ENCODE measurements at regions not wholly inside any gene's neighbourhood (a gene's known extent, or its start where the extent isn't known, plus 50 kb on each side); places are given as distances from the start of the nearest gene placed in this dataset.

DNA sequence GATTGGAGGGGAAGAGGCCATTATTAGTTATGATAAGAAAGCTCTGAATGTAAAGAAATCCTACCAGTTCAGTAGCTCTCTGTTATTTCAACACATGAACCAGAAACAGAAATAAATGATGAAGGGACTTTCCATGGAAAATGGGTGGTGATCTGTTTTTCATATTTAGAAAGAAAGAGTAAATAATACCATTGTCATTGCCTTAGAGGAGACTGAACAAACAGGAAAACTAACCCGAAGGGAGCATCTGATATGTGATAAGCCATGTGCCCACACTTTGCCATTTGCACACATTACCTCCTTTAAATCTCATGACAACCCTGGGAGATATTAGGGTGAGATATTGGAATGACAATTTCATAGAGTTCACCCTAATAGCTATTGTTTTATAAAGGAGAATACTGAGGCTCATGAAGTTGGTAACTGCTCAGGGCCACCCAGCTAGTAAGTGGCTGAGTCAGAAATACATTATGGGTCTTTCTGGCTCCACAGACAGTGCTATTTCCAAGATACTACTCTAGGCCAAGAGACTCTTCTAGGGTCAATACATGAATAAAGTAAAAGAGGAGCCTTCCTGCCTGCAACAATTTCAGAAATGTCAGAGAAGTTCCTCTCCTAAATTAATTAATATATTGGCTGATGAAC lies 111.0 kb upstream of the SLIT3 start:
- Mint-ChIP-seq H3K4me3 (ENCODE audit: unreplicated experiment) (no peak overlapping the region), H3K27ac (ENCODE audit: unreplicated experiment) (no peak overlapping the region), H3K27me3 (ENCODE audit: low read depth) (peaks cover 7% of the 10 kb centered on the region), H3K36me3 (ENCODE audit: low read depth) (no peaks in the 10 kb centered on the region), H3K9me3 (ENCODE audit: low read depth) (no peaks in the 10 kb centered on the region), H3K4me1 (ENCODE audit: low read depth) (peaks cover 20% of the 10 kb centered on the region)
- TF ChIP-seq, protein P1, sequence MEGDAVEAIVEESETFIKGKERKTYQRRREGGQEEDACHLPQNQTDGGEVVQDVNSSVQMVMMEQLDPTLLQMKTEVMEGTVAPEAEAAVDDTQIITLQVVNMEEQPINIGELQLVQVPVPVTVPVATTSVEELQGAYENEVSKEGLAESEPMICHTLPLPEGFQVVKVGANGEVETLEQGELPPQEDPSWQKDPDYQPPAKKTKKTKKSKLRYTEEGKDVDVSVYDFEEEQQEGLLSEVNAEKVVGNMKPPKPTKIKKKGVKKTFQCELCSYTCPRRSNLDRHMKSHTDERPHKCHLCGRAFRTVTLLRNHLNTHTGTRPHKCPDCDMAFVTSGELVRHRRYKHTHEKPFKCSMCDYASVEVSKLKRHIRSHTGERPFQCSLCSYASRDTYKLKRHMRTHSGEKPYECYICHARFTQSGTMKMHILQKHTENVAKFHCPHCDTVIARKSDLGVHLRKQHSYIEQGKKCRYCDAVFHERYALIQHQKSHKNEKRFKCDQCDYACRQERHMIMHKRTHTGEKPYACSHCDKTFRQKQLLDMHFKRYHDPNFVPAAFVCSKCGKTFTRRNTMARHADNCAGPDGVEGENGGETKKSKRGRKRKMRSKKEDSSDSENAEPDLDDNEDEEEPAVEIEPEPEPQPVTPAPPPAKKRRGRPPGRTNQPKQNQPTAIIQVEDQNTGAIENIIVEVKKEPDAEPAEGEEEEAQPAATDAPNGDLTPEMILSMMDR (IDR thresholded peaks at IDR 0.05): no peak
- no peak for DNase-seq (ENCODE audit: low spot score)

DNA sequence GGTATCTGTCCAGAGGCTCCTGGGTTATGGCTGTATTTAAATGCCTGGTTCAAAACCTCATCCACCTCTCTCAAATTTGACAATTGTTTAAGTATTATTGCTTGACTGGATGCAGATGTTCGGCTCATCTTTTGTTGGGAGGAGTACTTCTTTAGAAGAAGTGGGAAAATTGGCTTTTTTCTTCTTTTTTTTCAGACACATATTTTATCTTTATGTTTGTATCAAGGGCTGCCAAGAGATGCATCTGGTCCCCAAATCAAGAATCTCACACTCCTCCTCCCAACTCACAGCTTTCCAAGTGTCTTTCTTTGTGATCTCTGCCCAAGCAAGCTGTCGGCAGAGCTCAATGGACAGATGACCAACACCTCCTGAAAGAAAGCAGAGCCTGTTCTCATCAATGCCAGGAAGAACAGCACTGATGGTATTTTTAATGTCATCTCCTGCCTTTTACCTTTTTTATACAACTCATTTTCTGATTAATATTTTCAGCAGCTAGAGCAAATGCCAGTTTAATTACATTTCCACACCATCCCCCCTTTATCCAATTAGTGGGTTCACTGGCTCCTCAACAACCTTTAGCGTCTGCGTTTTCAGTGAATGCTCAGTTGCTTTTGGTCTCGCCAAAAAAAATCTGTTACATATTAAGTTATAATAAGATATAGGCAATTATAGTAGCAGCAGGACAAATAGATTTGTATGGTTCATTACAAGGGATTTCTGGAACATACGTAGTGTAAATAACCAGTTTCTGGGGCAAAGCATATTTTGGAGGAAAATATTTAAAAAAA lies 110.3 kb upstream of the SLIT3 start:
- no peaks in the 10 kb centered on the region for H3K9me3 Mint-ChIP-seq (ENCODE audit: low read depth)
- no peaks in the 10 kb centered on the region for H3K36me3 Mint-ChIP-seq (ENCODE audit: low read depth)
- TF ChIP-seq, protein P1 (IDR thresholded peaks at IDR 0.05): no peak
- H3K27ac Mint-ChIP-seq (ENCODE audit: unreplicated experiment): no peak overlapping the region
- no peak for DNase-seq (ENCODE audit: low spot score)
- no peak overlapping the region for H3K4me3 Mint-ChIP-seq (ENCODE audit: unreplicated experiment)
- H3K27me3 Mint-ChIP-seq (ENCODE audit: low read depth): peaks cover 8% of the 10 kb centered on the region
- H3K4me1 Mint-ChIP-seq (ENCODE audit: low read depth): peaks cover 16% of the 10 kb centered on the region

DNA sequence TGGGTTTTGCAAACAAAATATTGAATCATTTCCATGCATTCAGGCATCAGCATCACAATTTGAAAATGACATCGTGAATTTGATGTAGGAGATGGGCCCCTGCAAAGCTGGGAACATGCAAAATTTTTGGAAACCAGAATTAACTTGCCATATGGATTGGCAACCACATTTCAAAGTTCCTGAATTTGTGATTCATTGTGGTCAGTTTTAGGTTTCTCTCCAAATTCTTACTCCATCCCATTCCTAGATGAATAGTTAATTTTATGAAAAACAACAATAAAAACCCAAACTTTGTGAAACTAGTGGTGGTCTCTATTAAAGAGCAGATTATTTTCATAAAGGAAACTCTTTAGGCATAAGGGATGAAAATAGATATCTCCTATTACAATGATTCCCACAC lies 107.8 kb upstream of the SLIT3 start:
- Mint-ChIP-seq H3K4me1 (ENCODE audit: low read depth) (peaks cover 9% of the 10 kb centered on the region), H3K36me3 (ENCODE audit: low read depth) (no peaks in the 10 kb centered on the region), H3K27me3 (ENCODE audit: low read depth) (peaks cover 18% of the 10 kb centered on the region), H3K4me3 (ENCODE audit: unreplicated experiment) (no peak overlapping the region), H3K9me3 (ENCODE audit: low read depth) (no peaks in the 10 kb centered on the region), H3K27ac (ENCODE audit: unreplicated experiment) (no peak overlapping the region)
- TF ChIP-seq, protein P1 (IDR thresholded peaks at IDR 0.05): no peak
- no peak for DNase-seq (ENCODE audit: low spot score)

DNA sequence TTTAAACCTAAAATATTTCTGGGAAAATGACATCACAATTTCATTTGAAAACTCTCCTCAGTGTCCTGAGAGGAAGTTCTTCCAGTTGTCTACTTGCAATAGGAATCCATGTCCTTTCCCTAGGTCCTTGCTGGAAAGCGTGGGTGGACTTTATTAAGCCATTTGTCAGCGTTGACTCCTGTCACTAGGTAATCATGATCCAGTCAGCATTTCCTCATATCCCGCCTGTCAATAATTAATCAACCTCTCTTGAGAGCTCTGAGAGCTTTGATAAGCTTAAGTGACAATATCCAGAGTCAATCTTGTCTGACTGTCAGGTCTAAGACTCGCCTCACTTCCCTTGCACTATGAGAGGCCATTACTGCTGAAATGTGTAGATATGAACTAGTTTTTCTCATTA lies 107.2 kb upstream of the SLIT3 start:
- no peaks in the 10 kb centered on the region for H3K9me3 Mint-ChIP-seq (ENCODE audit: low read depth)
- DNase-seq (ENCODE audit: low spot score): no peak
- H3K27me3 Mint-ChIP-seq (ENCODE audit: low read depth): peaks cover 19% of the 10 kb centered on the region
- no peak overlapping the region for H3K4me3 Mint-ChIP-seq (ENCODE audit: unreplicated experiment)
- no peak overlapping the region for H3K27ac Mint-ChIP-seq (ENCODE audit: unreplicated experiment)
- TF ChIP-seq, protein P1 (IDR thresholded peaks at IDR 0.05): no peak
- peaks cover 6% of the 10 kb centered on the region for H3K4me1 Mint-ChIP-seq (ENCODE audit: low read depth)
- no peaks in the 10 kb centered on the region for H3K36me3 Mint-ChIP-seq (ENCODE audit: low read depth)

DNA sequence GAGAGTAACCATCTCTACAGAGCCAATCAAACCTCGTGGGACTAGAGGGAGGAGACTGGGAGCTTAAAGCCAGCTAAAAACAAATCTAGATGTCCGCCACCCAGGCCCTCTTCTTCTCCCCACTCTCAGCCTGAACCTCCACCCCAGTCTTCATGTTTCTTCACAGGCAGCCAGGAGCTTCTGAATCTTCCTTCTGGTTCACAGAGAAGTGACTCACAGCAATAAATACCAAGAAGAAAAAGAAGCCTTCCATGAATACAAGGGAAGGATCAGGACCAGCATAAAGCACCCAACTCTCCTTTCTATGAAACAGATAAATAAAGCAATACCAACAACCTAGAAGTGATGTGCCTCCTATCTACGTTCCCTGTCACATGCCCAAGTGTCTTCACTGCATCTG lies 103.3 kb upstream of the SLIT3 start:
- H3K36me3 Mint-ChIP-seq (ENCODE audit: low read depth): peaks cover 3% of the 10 kb centered on the region
- H3K4me3 Mint-ChIP-seq (ENCODE audit: unreplicated experiment): no peak overlapping the region
- H3K27ac Mint-ChIP-seq (ENCODE audit: unreplicated experiment): no peak overlapping the region
- TF ChIP-seq, protein P1 (IDR thresholded peaks at IDR 0.05): no peak
- H3K4me1 Mint-ChIP-seq (ENCODE audit: low read depth): peaks cover 4% of the 10 kb centered on the region
- no peak for DNase-seq (ENCODE audit: low spot score)
- no peaks in the 10 kb centered on the region for H3K9me3 Mint-ChIP-seq (ENCODE audit: low read depth)
- peaks cover 31% of the 10 kb centered on the region for H3K27me3 Mint-ChIP-seq (ENCODE audit: low read depth)
